ENCODE measurements at regions not wholly inside any gene's neighbourhood (a gene's known extent, or its start where the extent isn't known, plus 50 kb on each side); places are given as distances from the start of the nearest gene placed in this dataset.

DNA sequence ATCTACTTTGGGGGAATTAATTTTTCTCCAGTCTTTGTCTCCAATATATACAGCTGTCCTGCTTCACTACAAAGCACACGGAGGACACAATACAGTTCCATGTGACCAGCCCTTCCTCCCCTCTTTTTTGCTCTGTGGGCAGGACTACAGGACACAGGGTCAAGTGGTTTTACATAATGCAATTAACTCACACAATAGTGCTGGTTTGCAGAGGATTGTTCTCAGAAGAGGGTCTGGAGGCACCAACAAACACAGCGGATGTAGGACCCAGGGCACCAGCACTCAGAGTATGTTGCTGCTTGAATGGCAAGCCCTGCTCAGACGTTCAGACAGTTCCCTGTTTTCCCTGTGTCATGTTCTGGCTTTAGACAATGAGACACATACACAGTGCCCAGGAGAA is 52.0 kb upstream of the NPTX2 start:
- no peak for DNase-seq

DNA sequence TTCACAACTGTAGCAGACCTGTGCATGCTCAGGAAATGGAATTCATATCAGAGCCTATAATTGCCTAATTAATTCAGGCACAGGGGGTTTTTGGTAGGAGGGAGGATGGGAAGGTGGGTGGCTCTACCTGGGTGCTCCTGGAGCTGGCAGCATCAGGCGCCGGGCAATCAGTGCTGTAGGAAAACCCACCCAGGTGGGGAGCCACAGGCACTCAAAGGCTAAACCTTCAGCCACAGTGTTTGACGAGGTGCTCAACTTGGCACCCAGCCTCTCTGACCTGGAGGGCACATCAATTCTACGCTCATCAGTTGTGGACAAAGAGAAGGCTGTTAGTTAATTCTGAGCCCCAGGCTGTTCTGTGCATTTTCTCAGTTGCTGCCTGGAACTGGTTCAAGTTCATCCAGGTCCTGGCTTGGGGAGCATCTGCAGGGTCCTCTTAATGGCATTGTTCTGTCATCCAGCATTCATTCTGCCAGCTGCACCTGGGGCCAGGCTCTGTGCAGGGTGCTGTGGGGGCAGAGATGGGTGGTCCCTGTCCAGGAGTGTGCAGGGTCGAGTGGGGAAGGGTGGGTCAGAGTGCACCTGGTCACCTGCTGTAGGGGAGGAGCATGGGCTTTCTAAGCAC is 54.1 kb upstream of the NPTX2 start:
- DNase-seq, result no peak

DNA sequence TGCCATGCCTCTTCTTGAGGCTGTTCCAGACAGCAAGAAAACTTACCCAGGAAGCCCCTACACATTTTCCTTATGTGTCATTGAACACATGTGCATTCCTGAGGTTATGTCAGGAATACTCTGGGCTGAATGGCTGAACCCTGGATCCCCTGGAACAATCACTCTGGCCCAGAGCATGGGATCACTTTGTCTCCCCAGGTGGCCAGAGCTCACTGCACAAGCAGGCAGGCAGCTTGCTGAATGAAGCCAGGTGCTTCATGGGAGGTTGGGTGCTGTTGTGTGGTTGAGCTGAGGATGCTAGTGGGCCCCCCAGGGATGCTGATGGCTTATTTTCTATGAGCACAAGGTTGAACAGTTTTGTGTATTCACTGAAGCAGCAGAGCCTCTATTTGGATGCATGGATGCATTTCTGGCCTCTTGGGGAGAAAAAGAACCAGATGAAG is 54.7 kb upstream of the NPTX2 start:
- DNase-seq, result peak; percentile 5

DNA sequence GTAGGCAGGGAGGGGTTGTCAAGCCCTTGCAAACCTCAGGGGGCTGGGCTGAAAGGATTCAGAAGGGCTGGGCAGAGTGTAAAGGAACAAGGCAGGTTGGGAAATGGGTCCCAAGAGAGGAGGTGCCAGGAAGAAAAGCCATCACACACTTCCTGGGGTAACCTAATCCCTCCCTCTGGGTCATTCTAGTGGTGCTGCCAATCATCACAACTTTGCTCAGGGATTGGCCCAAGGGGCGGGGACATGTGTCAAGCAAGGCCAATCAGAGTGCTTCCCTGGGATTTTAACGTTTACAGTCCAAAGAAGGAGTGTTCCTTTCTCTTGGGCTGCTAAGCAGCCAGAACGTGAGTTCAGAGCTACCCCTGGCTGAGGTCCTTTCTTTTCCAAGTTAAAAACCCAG is 57.1 kb upstream of the NPTX2 start:
- DNase-seq, result no peak

DNA sequence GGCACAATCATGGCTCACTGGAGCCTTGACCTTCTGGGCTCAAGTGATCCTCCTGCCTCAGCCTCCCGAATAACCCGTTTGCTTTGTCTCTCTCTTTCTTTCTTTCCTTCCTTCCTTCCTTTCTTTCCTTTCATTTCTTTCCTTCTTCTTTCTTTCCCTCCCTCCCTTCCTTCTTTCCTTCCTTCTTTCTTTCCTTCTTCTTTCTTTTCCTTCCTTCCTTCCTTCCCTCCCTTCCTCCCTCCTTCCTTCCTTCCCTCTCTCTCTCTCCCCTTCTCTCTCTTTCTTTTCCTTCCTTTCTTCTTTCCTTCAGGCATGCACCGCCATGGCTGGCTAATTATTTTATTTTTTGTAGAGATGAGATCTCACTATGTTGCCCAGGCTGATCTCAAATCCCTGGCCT is 57.9 kb upstream of the NPTX2 start:
- DNase-seq, result no peak

DNA sequence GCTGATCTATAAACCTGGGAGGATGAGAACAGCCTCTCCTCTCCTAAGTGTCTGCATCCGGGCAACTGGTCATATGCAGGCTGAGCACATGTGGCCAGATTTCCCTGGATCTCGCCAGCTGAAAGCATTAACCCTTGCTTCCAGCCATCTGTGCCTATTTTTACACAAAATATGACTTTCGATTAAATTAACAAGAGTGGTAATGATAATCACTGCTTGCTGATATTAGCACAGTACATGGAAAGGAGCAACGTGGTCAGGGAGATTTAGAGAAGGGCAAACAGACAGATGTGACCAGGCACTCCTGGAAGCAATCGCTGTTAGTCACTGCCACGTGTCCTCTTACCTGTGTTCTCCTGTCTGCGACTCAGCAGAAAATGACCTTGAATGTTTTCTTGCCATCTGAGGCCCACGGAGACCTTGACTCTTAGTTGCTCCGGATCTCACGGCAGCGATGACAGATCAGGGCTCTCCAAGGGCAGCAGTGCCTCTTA is 59.5 kb upstream of the NPTX2 start:
- no peak for DNase-seq

DNA sequence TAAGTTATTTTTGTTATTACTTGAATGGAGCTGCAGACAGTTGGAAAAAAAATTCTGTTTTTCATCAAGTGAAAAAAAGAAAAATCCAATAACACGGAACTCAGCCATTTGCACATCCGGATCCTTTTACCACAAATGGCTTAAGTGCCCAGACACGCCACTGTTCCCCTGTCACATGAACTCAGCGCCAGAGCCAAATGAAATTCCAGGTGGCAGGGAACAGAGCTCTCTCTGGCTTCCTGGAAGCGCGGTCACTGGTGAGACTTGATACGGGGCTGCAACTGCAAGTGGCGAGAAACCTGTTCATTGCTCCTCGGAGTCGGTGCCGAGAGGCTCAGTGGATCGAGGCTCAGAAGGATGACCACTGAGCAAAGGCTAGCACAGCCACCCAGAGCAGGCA is 60.8 kb upstream of the NPTX2 start:
- DNase-seq, result no peak

DNA sequence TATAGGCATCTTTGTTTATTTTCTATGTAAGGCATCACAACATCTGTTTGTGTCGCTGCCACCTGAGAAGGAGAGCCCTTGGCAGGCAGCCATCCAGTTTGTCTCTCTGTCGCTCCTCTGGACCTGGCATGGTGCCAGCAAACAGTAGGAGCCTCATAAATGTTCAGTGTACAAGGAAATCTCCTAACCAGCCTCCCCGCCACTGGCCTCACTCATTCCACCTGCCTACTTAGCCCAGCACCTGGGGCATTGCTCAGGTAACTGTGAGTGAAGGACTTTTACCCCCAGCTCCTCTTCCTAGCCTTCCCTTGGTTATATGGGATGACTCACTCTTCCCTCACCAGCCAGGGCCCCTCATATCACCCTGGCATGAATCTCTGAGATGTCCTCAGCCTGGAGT is 61.7 kb upstream of the NPTX2 start:
- DNase-seq, result no peak

DNA sequence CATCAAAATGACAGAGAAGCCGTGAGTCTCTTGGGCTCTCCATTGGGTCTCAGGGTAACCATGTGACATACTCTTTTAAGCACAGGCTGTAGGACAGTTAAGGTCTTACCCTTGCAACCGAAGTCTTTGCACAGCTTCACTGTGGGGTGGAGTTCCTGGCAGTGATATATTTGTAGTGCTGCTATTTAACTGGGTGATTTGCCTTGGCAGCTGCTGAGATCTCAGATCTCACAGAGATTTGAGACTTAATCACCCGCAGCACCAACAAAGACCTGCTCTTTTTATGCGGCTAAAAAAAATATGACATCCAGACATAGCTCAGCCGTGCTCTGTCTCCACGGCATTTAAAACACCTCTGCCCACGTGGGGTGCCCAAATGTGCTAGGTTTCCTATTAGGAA is 63.4 kb upstream of the NPTX2 start:
- no peak for DNase-seq

DNA sequence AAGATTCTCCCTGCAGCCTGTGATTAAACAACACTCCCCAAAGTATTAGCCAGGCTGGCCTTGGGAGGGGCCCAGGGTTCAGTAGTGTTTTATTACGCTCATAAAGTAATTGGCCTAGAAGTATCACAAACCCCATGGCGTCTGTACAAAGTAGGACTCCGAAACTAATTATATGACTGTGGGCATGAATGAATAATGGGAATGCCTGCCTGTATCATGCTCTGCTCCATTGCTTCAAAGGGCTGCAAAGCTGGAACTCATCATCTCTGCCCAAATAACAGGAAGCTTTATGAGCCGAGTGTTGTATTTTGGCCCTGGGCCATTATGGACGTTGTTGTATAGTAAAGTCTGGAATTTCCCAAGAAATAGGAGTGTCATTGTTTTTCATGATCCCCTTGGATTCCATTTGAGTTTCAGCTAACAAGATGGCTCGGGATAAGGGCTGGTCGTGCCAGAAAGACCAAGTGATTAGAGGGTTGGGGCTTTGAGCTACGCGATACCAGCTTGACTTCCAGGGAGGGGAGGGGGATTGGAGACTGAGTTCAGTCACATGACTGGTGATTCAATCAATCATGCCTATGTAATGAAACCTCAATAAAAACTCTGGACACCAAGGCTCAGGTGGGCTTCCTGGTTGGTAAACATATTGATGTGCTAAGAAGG is 65.3 kb upstream of the NPTX2 start:
- DNase-seq, result no peak

DNA sequence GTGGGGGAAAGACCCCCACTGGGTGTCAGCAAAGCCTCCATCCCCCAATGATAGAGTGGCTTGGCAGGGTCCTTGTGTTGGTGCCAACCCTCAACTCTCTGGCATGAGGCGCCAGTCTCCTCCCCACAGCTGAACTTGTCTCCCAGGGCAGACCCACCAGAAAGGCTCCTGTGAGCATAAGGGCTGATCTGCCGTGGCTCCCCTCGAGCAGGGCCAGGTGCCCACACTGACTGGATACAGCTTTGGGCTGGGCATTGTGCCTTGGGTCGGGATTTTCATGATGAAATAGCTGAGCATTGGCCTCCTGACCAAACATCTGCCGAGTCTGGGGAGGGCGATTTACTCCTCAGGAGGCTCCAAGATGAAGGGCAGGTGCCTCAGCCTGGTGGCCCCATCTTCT is 68.1 kb upstream of the NPTX2 start:
- no peak for DNase-seq

DNA sequence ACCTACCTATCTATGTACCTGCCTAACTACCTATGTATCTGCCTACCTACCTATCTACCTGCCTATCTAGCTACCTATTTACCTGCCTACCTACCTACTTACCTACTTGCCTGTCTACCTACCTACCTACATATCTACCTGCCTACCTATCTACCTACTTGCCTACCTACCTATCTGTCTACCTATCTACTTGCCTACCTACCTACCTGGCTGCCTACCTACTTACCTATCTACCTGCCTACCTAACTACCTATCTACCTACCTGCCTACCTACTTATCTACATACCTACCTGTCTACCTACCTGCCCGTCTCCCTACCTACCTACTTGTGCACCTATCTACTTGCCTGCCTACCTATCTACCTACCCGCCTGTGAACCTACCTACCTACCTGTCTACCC is 68.7 kb upstream of the NPTX2 start:
- no peak for DNase-seq

DNA sequence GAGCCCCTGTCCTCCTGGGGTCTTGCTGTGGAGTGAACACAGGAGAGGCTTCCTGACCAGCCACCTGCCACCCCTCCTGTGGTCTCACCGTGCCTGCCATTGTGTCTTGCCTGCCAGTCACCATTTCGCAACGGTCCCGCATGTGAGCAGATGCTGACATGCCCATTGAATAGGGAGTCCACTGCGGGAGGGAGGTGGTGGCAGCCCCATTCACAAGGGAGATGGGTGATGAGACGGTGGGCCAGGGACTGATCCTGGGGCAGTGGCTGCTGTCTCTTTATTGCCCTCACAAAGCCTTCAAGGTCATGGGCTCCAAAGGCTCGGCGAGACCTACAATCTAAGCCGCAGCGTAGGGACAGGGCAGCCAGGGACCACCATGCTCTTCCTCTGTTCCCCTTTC is 76.0 kb upstream of the NPTX2 start:
- DNase-seq, result no peak

DNA sequence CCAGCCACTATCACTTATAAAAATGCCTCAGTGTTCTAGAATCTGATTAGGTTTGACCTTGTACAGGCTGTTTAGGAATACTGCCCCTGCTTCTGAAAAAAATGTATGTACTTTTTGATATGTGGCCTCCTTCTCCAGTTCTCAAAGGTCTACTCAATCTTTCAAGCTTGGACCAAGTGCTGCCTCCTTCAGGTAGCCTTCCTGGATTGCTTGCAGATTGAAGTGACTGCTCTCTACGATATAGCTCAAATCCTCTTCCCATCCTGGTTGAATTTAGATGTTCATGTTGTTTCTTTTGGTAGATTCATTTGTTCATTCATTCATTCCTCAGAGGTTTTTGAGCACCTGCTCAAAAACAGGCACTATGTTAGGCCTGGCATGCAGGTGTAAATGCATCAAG is 77.2 kb upstream of the NPTX2 start:
- DNase-seq, result no peak

DNA sequence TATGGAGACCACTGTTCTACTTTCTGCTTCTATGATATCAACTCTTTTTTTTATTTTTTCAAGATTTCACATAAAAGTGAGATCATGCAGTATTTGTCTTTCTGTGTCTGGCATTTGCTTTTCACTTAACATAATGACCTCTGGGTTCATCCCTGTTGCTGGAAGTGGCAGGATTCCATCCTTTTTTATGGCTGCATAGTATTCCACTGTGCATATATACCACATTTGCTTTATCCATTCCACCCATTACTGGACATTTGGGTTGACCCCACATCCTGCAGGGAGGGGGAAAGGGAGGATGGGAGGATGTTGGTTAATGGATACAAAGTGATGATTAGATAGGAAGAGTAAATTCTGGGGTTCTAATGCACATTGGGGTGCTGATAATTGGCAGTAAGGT is 80.3 kb upstream of the NPTX2 start:
- DNase-seq, result no peak

DNA sequence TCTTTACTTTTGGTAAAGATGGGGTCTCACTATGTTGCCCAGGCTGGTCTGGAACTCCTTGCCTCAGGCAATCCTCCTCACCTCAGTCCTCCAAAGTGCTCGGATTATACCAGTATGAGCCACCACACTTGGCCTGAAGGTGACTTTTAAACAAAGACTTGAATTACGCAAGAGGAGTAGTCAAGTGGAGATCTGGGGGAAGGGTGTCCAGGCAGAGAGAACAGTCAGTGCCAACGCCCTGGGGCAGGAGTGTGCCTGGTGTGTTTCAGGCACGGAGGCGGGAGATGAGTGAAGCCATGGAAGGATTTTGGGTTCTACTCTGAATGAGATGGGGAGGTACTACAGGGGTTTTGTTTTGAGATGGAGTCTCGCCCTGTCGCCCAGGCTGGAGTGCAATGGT is 82.6 kb upstream of the NPTX2 start:
- no peak for DNase-seq

DNA sequence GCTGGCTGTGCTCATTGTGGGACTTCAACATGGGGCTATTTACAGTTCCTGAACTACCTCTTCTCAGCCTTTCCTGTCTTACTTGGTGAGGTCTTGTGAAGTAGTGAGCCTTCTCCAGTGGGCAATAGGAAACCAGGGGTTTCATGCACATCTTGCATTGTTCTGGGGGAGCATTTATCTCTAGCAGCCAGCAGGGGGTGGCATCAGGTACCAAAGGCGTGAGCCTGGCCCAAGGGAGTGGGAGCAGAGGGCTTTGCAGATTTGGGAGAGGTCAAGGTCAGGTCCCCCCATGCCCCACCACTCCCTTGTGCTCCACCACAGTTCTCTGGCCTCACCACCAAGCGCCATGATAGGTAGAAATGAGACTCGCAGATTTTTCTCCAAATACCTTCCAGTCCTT is 85.4 kb upstream of the NPTX2 start:
- no peak for DNase-seq

DNA sequence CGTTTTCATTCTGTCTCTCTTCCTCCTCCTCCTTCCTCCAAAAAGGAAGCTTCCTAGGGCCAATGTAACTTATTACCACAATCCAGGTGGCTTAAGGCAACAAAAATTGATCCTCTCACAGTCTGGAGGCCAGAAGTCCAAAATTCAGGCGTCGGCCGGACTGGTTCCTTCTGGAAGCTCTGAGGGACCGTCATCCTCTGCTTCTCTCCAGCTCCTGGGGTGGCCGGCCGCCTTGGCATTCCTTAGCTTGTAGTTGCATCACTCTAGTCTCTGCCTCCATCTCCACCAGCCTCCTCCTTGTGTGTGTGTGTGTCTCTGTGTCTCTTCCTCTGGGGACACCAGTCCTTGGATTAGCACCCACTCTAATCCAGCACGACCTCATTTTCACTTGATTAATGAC is 89.0 kb upstream of the NPTX2 start:
- no peak for DNase-seq

DNA sequence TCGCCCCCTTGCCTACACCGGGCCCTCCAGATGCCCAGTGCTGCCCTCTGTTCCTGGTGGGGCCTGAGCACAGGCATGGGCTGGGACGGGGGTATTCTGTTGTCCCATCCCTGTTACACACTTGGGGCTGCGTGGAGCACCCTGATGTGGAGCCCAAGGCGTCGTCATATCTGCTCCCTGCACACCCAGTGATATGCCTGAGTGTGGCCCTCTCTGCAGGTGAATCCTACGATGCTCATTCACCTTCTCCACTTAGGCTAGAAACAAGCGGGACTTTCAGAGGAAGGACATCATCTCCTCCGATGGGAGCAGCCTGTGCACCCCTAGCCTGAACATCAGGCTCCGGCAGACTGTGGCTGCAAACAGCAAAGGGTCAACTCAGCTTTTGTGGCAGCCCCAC is 91.0 kb upstream of the NPTX2 start:
- no peak for DNase-seq

DNA sequence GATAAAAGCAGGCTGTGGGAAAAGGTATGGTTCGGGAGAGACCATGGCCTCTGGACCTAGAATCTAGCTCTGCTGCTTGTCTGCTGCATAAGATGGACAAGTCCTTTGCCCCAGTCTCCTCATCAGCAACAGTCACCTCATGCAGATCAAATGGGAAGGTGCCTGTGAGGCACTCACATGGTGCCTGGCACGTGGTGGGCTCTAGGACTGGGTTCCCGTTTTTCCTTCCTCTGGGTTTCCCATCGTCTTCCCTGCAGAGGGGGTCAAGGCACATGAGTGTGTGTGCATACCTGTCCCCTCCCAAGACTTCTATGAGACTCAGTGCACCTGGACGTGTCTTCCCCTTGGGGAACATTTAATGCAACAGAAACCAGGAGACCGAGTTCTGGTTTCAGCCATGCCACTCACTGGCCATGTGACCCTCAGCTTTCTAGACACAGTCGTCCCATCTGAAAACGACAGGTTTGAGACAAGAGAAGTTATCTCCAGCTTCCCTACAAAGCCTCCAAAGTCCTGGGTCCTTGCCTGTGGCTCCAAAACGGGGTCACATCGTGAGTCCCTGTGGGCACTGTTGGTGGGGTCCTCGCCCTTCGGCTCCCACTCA is 95.9 kb upstream of the NPTX2 start:
- DNase-seq, result no peak

DNA sequence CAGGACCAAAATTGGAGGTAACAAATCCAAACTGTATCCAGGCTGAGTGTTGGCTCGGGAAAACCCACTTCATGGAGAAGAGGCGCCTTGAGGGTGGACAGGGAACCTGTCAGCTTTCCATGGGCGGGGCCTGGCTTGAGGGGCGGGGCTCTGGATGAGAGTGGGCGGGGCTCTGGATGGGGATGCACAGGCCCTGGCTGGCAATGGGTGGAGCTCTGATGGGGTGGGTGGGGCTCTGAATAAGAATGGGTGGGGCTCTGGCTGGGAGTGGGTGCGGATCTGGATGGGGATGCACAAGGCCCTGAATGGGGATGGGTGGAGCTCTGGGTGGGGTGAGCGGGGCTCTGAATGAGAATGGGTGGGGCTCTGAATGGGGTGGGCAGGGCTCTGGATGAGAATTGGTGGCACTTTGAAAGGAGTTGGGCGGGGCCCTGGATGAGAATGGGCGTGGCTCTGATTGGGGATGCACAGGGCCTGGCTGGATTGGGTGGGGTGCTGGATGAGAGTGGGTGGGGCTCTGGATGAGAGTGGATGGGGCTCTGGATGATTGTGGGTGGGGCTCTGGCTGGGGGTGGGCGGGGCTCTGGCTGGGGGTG is 96.6 kb upstream of the NPTX2 start:
- no peak for DNase-seq

DNA sequence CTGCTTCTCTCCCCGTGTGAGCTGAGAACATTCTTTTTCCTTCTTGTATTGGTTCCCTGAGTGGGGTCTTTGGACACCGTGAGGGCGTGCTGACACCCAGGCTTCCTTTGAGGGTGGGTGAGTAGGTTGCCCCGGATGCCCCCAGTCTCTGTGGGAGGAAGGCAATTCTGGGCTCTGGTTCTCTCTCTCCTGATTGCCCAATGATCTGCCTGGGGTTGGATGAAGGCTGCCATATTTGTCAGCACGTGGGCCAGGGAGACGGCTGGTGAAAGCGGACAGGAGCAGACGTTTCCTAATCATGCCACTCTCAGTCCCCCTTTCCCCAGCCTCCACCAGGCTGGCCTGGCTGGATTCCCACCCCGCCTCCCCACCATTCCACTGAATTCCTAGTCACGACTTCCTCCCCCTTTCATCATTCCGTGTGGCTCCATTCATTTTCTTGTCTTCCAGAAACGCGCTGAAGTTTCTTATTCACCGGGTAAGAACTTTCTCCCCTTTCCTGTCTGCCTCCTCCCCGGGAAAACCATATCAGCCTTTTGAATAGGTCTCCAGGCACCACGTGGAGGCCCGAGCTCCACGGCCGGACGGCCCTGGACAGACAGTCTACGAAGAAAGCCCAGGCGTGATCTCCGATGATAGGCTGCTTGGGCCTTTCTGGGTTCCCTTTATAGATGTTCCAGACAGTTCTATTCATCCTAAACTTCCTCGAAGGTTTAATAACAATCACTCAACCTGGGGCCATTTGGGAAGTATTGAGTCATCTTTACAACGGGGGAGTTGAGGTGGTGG is 98.7 kb upstream of the NPTX2 start:
- DNase-seq, result no peak

DNA sequence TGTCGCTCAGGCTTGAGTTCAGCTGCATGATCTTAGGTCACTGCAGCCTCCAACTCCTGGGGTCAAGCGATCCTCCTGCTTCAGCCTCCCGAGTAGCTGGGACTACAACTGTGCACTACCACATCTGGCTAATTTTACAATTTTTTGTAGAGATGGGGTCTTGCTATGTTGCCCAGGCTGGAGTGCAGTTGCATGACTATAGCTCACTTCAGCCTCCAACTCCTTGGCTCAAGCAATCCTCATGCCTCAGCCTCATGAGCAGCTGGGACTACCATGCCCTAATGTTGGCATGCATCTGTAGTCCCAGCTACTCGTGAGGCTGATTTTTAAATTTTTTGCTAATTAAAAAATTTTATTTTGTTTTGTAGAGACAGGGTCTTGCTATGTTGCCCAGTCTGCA is 101.9 kb upstream of the NPTX2 start:
- DNase-seq, result no peak
